Nephron progenitor cell (in vitro differentiated cells): ENCODE measurements at regions not wholly inside any gene's neighbourhood (a gene's known extent, or its start where the extent isn't known, plus 50 kb on each side); places are given as distances from the start of the nearest gene placed in this dataset.
"Not testable (repeated sequence)": the region's sequence is repeated elsewhere in the genome, so short reads cannot be mapped to it uniquely, and the experiment has no call there.

Experiments used
- DNase-seq: peaks from one replicate; pipeline ENCODE4 v3.0.0; 2021
- H3K27ac Mint-ChIP-seq: 2 replicates; pipeline ENCODE4 v1.8.0; 2021; ENCODE audit warnings: mild to moderate bottlenecking, moderate library complexity, mixed read lengths
- H3K27me3 Mint-ChIP-seq: 2 replicates; pipeline ENCODE4 v1.8.0; 2021; ENCODE audit warnings: mild to moderate bottlenecking, low read depth, mixed read lengths; ENCODE audit not compliant: poor library complexity
- H3K36me3 Mint-ChIP-seq: 2 replicates; pipeline ENCODE4 v1.8.0; 2021; ENCODE audit warnings: low read depth, mixed read lengths
- H3K4me1 Mint-ChIP-seq: 2 replicates; pipeline ENCODE4 v1.8.0; 2021; ENCODE audit warnings: mixed read lengths
- H3K4me3 Mint-ChIP-seq: 2 replicates; pipeline ENCODE4 v1.8.0; 2021; ENCODE audit warnings: mild to moderate bottlenecking, moderate library complexity, mixed read lengths
- H3K9me3 Mint-ChIP-seq: 2 replicates; pipeline ENCODE4 v1.8.0; 2021; ENCODE audit warnings: mild to moderate bottlenecking, moderate library complexity, mixed read lengths
- CTCF ChIP-seq: fragments of 200-600 bp; sonication (generic); IDR thresholded peaks from 2 replicates; pipeline ENCODE4 v1.5.0; 2021; ENCODE audit warnings: antibody characterized with exemption

- no peak for TF ChIP-seq CTCF
These were observed 1978.6 kb upstream of the CDH6 start for GRCh38 chr5:29214839-29215238.

GRCh38 chr5:29213475-29213874 is 1980.0 kb upstream of the CDH6 start:
- Mint-ChIP-seq H3K4me3 (no peak overlapping the region), H3K9me3 (no peaks in the 10 kb centered on the region), H3K27ac (no peak overlapping the region), H3K4me1 (peaks cover 14% of the 10 kb centered on the region), H3K27me3 (no peaks in the 10 kb centered on the region), H3K36me3 (no peaks in the 10 kb centered on the region)
- TF ChIP-seq CTCF, result no peak
- no peak for DNase-seq

More at GRCh38 chr5:29214839-29215238, 1978.6 kb upstream of the CDH6 start:
- Mint-ChIP-seq H3K9me3 (no peaks in the 10 kb centered on the region), H3K4me1 (peaks cover 14% of the 10 kb centered on the region), H3K27ac (no peak overlapping the region), H3K36me3 (no peaks in the 10 kb centered on the region), H3K4me3 (no peak overlapping the region), H3K27me3 (no peaks in the 10 kb centered on the region)
- DNase-seq, result peak; percentile 40

GRCh38 chr5:29208024-29208423 is 1985.5 kb upstream of the CDH6 start:
- no peak for DNase-seq
- H3K9me3 Mint-ChIP-seq, result no peaks in the 10 kb centered on the region
- no peak overlapping the region for H3K27ac Mint-ChIP-seq
- TF ChIP-seq CTCF, result no peak
- no peaks in the 10 kb centered on the region for H3K4me1 Mint-ChIP-seq
- no peaks in the 10 kb centered on the region for H3K36me3 Mint-ChIP-seq
- no peaks in the 10 kb centered on the region for H3K27me3 Mint-ChIP-seq
- H3K4me3 Mint-ChIP-seq, result no peak overlapping the region

- Mint-ChIP-seq H3K36me3 (no peaks in the 10 kb centered on the region), H3K4me1 (no peaks in the 10 kb centered on the region), H3K27me3 (no peaks in the 10 kb centered on the region)
These were observed 1990.4 kb upstream of the CDH6 start for GRCh38 chr5:29203049-29203448.

GRCh38 chr5:29197631-29198454 is 1995.6 kb upstream of the CDH6 start:
- no peaks in the 10 kb centered on the region for H3K4me1 Mint-ChIP-seq
- H3K27ac Mint-ChIP-seq, result no peak overlapping the region
- TF ChIP-seq CTCF, result no peak
- no peaks in the 10 kb centered on the region for H3K9me3 Mint-ChIP-seq
- no peaks in the 10 kb centered on the region for H3K27me3 Mint-ChIP-seq
- no peak overlapping the region for H3K4me3 Mint-ChIP-seq
- H3K36me3 Mint-ChIP-seq, result no peaks in the 10 kb centered on the region
- DNase-seq, result no peak

More at GRCh38 chr5:29203049-29203448, 1990.4 kb upstream of the CDH6 start:
- no peaks in the 10 kb centered on the region for H3K9me3 Mint-ChIP-seq
- no peak overlapping the region for H3K4me3 Mint-ChIP-seq
- H3K27ac Mint-ChIP-seq, result no peak overlapping the region
- no peak for TF ChIP-seq CTCF
- DNase-seq, result no peak

- H3K4me1 Mint-ChIP-seq, result no peaks in the 10 kb centered on the region
- DNase-seq, result no peak
- H3K9me3 Mint-ChIP-seq, result no peaks in the 10 kb centered on the region
- H3K4me3 Mint-ChIP-seq, result no peak overlapping the region
- TF ChIP-seq CTCF, result no peak
- H3K27me3 Mint-ChIP-seq, result no peaks in the 10 kb centered on the region
- no peak overlapping the region for H3K27ac Mint-ChIP-seq
- H3K36me3 Mint-ChIP-seq, result no peaks in the 10 kb centered on the region
These were observed 1999.5 kb upstream of the CDH6 start for GRCh38 chr5:29193972-29194371.

- H3K36me3 Mint-ChIP-seq, DNase-seq, H3K4me3 Mint-ChIP-seq, H3K27ac Mint-ChIP-seq, H3K27me3 Mint-ChIP-seq, H3K4me1 Mint-ChIP-seq, H3K9me3 Mint-ChIP-seq: not testable (repeated sequence)
These were observed 2002.0 kb upstream of the CDH6 start for GRCh38 chr5:29191269-29192048.

GRCh38 chr5:29190398-29190797 is 2003.1 kb upstream of the CDH6 start:
- not testable (repeated sequence) for H3K27ac Mint-ChIP-seq, H3K9me3 Mint-ChIP-seq, H3K4me1 Mint-ChIP-seq, DNase-seq, H3K4me3 Mint-ChIP-seq, H3K36me3 Mint-ChIP-seq, H3K27me3 Mint-ChIP-seq
